Stimulated activated CD4-positive, alpha-beta T cell treated with anti-CD3 and anti-CD28 coated beads, Interleukin-1b, Interleukin-23, amount 100 ng/mL, for 4 hours (primary cell): ENCODE measurements at regions not wholly inside any gene's neighbourhood (a gene's known extent, or its start where the extent isn't known, plus 50 kb on each side); places are given as distances from the start of the nearest gene placed in this dataset.

Experiments
- DNase-seq, 2 donors: peaks; one replicate each; pipeline ENCODE4 v3.0.0-alpha.2; 2020; ENCODE audit warnings: low read depth in 2 of 2

DNA sequence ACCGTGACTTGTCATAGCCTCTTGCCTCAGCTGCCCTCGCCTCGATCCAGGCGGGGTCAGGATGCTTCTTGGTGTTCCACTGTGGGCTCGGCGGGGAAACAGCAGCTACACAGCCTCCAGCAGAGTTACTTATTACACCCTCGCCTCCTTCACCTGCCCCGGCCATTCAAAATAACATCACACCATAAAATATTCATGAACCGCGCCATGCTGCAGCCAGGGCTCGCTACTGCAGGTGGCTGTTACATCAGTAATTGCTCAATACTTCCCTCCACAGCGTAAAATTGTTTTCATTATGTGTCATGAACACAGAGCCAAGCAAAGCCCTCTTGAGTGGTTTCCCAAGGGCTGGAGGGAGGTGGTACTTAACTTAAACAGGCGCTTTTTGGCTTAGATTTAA lies 241.5 kb upstream of the SP8 start:
- no peak for DNase-seq

DNA sequence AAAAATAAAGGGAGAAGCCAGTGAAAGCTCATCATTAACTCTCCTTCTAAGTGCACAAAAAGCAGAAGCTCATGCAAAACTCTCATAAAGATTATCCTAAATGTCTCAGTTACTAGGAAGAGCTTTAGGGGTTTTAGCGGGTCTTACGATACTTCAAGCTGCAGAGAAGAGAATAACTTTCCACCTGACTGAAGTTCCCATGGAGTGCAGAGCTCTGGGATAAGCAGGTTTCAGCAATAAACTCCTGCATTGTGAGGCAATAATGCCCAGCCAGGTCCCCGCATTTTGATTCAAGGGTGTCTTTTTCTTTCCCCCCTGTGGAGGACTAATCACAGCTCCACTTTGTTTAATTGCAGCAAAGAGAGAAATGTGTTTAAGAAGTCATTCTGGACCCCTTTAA lies 241.9 kb upstream of the SP8 start:
- DNase-seq: no peak

- no peak for DNase-seq
Measured at GRCh38 chr7:21029006-21029405, 242.3 kb upstream of the SP8 start.

GRCh38 chr7:21030237-21030871 lies 243.7 kb upstream of the SP8 start:
- DNase-seq: no peak

GRCh38 chr7:21041252-21041651 lies 254.6 kb upstream of the SP8 start:
- no peak for DNase-seq

DNA sequence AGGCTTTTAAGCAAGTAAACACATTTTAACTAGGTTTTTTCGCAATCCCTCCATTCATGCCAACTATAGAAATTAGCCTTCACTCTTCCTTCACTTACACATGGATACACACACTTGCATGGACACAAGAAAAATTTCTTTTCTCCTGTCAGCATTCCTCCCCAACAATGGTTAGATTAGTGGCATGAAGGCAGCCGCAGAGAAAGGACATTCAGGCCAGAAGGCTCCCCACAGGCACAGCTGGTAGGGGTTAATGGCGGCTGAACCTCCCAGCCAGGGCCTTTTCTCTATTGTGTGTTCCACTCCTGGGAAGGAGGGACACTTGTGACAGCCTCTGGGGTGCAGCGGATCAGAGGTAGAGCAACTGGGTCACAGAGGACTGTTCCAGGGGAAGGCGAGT lies 255.0 kb upstream of the SP8 start:
- no peak for DNase-seq

- no peak for DNase-seq
Measured at GRCh38 chr7:21044384-21044783, 257.7 kb upstream of the SP8 start.

DNA sequence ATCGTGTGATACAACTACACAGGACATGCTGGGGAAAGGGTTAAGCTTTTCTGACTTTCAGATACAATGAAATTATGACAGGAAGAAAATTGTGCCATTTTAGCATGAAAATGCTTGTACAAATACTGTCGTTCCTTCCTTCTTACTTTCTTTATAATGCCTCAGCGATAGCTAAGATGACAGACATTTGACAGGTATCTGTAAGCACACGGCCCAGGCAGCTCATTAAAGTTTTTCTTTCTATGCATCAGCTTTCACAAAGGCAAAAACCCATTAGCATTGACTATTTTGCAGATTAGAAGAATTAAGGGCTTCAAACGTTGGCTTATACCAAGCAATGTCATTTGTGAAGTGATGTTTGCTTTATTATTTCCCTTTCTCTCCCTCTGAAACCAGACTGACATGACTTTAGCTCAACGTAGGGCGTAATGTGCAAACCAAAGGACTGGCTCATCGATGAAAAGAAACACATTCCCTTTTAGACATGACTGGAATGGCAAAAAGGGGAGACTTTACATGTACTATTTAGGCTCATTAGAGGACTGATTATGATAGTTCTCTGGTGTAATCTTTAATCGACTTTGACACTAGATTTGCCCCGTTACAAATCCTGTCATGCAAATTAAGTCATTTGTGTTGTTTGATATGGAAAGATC lies 258.4 kb upstream of the SP8 start:
- no peak for DNase-seq

GRCh38 chr7:21051865-21052264 lies 265.2 kb upstream of the SP8 start:
- DNase-seq: no peak

DNA sequence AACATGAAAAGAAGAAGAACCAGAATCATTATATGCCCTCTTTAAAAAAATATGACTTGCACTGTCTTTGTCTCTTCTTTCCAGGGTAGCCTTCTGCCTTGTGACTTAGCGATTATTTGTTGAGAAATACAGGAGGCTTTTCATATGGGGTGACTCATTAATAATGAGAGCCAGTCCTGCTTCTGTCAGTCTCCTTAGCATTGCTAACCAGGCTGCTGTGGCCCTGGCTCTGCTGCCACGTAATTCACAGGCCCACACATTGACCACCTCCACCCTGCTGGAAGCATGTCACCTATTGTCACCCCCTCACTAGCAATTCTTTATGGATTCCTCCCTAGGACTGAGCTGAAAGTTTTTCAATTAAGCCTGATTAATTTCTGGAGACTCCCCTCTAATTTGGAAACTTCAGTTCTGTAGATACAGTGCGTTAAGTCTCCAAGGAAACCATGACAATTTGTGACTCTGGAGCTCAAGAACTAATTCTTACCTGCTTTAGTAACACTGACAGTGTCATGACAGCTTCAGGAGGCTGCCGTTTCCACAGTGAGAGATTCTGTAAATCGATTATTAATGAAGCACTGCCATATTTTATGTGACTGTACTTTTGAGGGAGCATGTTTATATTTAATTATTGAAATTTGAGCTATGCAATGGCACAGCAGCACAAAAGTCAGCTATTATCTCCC lies 267.9 kb upstream of the SP8 start:
- DNase-seq: no peak

DNA sequence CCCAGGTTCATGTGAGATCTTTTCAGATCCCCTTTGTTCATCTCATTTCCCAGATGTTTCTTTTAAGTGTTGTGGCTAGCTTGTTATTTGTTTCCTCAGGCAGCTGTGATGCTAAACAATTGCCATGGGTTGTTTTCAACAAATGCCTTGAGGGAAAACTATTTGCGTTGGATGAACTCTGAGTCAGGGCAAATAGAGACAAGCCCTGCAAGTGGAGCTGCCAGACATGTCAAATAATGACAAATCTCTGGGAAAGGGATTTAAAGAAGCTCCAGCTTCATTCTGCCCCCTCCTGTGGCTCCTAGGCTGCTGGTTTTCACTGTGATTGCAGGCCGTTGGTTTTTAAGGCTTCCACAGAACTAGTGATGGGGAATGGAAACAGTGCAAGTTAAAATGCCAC lies 272.4 kb upstream of the SP8 start:
- no peak for DNase-seq

DNA sequence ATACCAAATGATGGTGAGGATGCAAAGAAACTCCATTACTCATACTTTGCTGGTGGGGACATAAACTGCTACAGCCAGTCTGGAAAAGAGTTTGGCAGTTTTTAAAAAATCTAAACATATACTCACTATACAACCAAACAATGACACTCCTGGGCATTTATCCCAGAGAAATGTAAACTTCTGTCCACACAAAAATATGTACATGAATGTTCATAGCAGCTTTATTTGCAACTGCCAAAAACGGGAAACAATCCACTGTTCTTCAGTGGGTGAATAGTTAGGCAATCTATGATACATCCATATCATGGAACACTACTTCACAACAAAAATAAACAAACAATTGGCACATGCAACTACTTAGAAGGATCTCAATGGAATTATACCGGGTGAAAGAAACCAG lies 276.4 kb upstream of the SP8 start:
- no peak for DNase-seq

- DNase-seq: no peak
Measured at GRCh38 chr7:21064698-21065648, 278.3 kb upstream of the SP8 start.

DNA sequence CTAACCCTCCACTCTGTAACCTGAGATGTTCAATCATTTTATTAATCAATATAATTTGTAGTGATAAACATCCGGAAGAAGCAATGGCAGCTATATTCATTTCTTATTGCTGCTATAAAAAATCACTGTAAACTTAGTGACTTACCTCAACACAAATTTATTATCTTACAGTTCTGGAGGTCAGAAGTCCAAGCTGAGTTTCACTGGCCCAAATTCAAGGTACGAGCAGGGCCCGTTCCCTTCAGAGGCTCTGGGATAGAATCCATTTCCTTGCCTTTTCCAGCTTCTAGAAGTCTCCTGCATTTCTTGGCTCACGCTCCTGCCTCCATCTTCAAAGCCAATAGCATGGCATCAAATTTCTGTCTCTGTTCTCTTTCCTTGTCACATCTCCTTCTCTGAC lies 279.5 kb upstream of the SP8 start:
- DNase-seq: no peak

DNA sequence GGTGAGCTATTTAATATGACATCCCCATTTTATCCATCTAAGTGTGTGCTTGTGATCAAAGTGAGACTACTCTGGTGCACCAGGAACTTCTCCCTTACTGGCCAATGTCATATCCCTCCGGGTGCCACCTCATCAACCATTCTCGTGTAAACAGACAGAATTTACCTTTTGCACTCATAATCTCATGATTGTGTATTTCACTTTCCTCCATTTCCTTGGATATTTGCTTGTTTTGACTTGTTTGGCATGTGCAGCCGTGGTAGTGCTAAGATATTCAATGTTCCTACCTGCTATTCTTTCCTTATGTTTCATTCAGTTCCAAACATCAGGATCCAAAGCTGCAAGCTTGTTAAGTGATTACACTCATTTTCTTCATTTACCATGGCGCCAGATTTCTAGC lies 280.5 kb upstream of the SP8 start:
- no peak for DNase-seq

GRCh38 chr7:21070571-21071090 lies 283.9 kb upstream of the SP8 start:
- no peak for DNase-seq

DNA sequence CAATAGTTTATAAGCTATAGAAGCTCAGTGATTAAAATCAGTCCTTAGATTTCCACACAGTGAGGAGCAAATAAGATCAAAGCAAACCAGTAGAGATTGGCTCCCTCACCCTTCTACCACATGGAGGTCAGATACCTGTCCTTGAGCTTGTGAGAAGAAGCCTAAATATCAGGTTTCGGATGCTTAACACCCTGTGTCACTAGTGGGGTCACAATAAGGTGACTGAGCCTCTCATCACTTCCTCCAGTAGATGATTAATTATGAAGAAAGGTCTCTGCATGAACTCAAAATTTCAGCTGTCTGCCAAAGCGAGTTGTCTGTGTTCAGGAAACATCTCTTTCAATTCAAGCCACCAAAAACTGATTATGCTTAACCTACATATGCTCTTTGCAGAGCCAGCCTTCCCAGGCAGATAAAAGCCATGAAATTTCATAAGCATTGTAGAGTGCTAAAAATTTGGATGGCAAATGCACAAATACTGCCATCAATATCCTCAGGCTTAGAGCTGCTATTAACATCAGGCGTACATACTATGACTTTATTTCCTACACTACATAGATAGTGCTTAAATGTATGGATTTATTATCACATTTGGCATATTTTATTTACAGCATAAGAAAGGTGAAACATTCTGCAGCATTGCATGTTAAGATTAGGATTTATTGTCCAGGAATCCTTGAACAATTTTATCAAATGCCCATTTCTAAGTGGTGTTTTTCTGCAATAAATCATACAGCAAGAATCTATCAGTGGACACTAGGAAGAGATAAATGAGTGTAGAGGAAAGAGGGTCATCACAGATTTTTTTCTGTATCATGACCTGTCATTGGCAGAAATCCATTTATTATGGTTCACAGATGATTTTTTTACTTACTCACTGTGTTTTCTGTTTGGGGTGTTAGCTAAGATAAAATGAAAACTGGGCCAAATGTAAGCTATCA lies 285.1 kb upstream of the SP8 start:
- no peak for DNase-seq

DNA sequence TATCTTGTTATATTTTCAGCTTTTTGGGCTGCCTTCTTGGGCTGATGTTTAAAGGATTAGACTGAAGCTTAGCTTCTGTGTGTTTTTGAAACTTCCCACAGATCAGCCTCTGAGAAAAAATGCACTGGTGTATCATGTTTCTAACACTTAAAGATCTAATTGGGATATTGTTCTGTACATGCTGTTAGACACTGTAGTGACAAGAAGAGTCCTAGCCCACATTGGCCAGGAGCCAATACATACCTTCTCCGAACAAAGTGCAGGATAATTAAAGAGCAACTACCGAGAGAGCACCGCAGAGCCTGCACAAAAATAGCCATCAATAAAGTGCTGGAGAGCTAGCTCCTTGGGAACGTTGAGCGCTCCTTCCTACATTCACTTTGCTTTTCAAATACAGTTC lies 289.4 kb upstream of the SP8 start:
- DNase-seq: no peak

DNA sequence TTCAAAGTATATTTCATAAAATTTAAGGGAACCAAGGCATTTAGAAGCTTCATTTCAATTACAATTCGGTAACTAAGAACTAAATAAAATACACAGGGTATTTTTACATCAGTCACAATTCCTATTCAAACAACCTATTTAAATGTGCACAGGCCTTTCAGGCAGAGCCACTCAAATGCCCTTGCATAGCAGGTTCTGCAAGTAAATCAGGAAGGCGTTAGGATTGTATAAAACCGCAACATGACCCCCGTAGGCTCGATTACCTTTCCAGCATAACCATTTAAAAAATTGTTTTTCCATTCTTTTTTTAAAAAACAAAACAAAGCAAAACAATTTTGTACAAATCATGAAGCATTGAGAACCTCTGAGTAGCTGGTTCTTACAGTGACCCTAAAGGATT lies 289.9 kb upstream of the SP8 start:
- no peak for DNase-seq

- DNase-seq: no peak
Measured at GRCh38 chr7:21077602-21078001, 290.9 kb upstream of the SP8 start.

GRCh38 chr7:21084286-21084685 lies 297.6 kb upstream of the SP8 start:
- no peak for DNase-seq
